ENCODE measurements at regions not wholly inside any gene's neighbourhood (a gene's known extent, or its start where the extent isn't known, plus 50 kb on each side); places are given as distances from the start of the nearest gene placed in this dataset.

DNA sequence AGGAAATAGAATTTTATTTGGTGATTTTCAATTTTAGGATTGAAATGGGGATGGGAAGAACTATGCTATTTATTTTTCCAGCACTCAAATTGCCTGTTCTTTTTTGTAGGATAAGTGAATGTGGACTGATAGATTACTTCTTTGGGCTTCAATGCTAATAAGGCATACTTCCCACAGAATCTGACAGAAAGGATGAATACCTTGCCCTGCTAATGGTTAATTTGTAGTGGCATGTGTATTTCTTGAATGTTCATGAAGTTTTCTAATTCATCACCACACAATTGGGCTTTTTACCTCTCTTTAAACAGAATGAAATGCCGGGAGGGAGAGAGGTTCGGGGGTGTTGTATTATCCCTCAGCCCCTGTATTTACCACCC, 369.1 kb upstream of the ADGRL2 start:
- no peak for DNase-seq (ENCODE audit: low spot score)
- TF ChIP-seq CTCF (IDR thresholded peaks at IDR 0.05; ENCODE audit: extremely low read depth, missing control alignments), result no peak

DNA sequence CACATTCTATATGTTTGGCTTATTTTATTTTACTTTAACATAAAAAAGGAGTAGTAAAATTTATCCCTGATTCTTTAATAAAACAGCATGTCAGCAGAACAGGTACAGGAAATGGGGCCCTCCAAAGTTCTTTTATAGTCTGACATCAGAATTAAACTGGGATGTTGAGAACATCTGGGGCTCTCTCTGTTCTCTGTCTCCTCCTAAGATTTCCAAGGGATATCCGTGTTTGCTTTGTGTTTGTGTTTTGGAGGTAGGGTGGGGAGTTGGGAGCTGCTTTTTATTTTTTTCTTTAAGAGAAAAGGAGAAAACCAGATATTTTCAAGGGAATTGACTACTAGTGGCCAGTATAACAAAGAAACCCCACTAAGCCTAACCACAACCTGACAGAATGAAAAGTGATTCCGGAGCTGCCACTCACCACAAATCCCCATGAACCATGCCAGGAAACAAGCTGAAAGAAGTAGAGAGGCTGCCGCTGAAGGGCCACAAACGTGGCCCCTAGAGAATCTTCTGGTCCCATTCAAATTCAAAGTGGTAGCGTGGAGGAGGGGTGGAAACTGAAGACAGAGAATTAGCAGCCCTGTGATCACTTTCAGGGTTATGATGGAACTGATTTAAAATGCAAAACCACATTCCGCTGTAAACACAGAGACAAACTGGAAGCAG, 369.6 kb upstream of the ADGRL2 start:
- no peak for DNase-seq (ENCODE audit: low spot score)
- TF ChIP-seq CTCF (IDR thresholded peaks at IDR 0.05; ENCODE audit: extremely low read depth, missing control alignments), result no peak

DNA sequence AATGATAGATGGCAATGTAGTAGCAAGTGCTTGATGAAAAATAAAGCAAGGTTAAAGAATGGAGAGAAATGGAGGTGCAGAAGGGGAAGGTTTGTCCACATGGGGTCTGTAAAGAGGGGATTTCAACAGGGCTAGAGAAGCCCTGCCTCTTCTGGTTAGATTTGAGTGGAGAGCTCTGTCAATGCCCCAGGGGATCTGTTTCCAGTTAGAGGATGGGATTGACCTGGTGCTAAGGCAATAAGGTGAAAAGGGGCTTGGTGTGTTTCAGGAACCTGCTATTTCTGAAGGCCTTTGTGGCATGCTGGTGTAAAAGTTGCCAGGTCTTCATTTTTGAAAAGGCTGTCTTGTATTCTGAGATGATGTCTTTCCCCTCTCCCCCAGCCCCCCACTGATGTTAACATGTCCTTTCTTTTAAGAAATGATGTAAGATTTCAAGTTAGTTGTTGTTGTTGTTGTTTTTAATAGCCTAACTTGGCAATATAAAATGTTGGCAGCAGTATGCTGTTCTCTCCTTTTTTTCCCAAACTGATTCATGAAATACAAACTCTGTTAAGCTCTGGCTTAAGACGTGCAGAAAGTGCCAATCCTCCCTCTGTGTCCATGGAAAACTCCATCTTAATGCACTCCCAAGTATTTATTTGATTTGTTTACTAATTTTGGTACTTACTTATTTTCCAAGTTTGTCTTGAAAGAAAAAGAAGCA, 370.3 kb upstream of the ADGRL2 start:
- no peak for DNase-seq (ENCODE audit: low spot score)
- TF ChIP-seq CTCF (IDR thresholded peaks at IDR 0.05; ENCODE audit: extremely low read depth, missing control alignments), result no peak

DNA sequence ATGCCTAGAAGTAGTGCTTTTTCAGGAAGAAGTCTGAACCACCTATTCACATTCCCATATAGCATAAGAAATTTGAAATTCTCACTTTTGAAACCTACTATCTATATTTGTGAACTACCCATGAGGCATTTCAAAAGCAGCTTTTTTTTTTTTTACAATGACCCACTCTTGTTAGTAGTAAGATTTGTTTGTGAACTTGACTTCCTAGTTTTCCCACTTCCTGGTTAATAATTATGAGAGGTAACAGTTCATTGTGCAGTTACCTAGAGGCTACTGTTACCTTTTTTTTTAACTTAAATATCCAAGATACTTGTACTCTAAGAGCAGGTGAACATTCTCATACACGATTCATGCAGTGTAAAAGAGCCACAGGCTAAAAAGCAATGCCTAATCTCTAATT, 371.7 kb upstream of the ADGRL2 start:
- DNase-seq (ENCODE audit: low spot score), result no peak
- no peak for TF ChIP-seq CTCF (IDR thresholded peaks at IDR 0.05; ENCODE audit: extremely low read depth, missing control alignments)

GRCh38 chr1:81424816-81425215, 375.9 kb upstream of the ADGRL2 start:
- DNase-seq (ENCODE audit: low spot score), result no peak
- TF ChIP-seq CTCF (IDR thresholded peaks at IDR 0.05; ENCODE audit: extremely low read depth, missing control alignments), result no peak

DNA sequence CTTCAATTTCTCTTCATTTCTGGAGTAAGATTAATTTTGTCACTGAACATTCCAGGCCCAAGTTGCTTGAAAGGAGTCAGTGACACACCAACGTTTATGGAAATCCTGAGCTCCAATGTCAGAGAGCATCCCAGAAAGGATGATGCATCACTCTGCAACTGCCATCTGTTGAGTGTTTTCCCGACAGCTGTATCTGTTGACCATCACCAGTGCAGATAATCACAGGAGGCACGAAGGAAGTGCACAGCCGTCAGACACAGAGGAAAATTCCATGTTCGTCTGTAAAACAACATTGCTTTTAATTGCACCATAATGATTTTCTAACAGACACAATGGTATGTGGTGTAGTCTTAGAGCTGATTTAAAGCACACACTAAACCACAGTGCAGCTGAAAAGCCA, 376.7 kb upstream of the ADGRL2 start:
- no peak for DNase-seq (ENCODE audit: low spot score)
- TF ChIP-seq CTCF (IDR thresholded peaks at IDR 0.05; ENCODE audit: extremely low read depth, missing control alignments), result no peak

GRCh38 chr1:81420760-81421159, 380.0 kb upstream of the ADGRL2 start:
- no peak for TF ChIP-seq CTCF (IDR thresholded peaks at IDR 0.05; ENCODE audit: extremely low read depth, missing control alignments)
- no peak for DNase-seq (ENCODE audit: low spot score)
